MV-4-11 (cell line): ENCODE measurements at regions not wholly inside any gene's neighbourhood (a gene's known extent, or its start where the extent isn't known, plus 50 kb on each side); places are given as distances from the start of the nearest gene placed in this dataset.

Experiments
- DNase-seq: peaks from one replicate; lab custom pipeline; 2025; lab: John Stamatoyannopoulos, UW

- DNase-seq = no peak
Observed at GRCh38 chr2:204183608-204184007, 247.0 kb downstream of the ICOS start.

- no peak for DNase-seq
Observed at GRCh38 chr2:204184226-204184625, 247.7 kb downstream of the ICOS start.

- DNase-seq = no peak
Observed at GRCh38 chr2:204187229-204188083, 250.9 kb downstream of the ICOS start.

- DNase-seq = no peak
Observed at GRCh38 chr2:204191574-204191973, 255.0 kb downstream of the ICOS start.

- no peak for DNase-seq
Observed at GRCh38 chr2:204195498-204195897, 258.9 kb downstream of the ICOS start.

GRCh38 chr2:204197336-204198005 lies 260.9 kb downstream of the ICOS start:
- DNase-seq = no peak

GRCh38 chr2:204199357-204199756 lies 262.8 kb downstream of the ICOS start:
- no peak for DNase-seq

GRCh38 chr2:204201507-204201906 lies 264.9 kb downstream of the ICOS start:
- DNase-seq = no peak

- no peak for DNase-seq
Observed at GRCh38 chr2:204202253-204202652, 265.7 kb downstream of the ICOS start.

GRCh38 chr2:204203704-204204103 lies 267.1 kb downstream of the ICOS start:
- DNase-seq = no peak

- DNase-seq = no peak
Observed at GRCh38 chr2:204205082-204205481, 268.5 kb downstream of the ICOS start.

- DNase-seq = no peak
Observed at GRCh38 chr2:204205538-204205937, 269.0 kb downstream of the ICOS start.

GRCh38 chr2:204207866-204208265 lies 271.3 kb downstream of the ICOS start:
- no peak for DNase-seq

- no peak for DNase-seq
Observed at GRCh38 chr2:204213588-204213987, 277.0 kb downstream of the ICOS start.

- no peak for DNase-seq
Observed at GRCh38 chr2:204218040-204218439, 281.5 kb downstream of the ICOS start.

GRCh38 chr2:204219196-204219595 lies 282.6 kb downstream of the ICOS start:
- DNase-seq = no peak

- DNase-seq = no peak
Observed at GRCh38 chr2:204220896-204221295, 284.3 kb downstream of the ICOS start.

GRCh38 chr2:204223046-204223445 lies 286.5 kb downstream of the ICOS start:
- no peak for DNase-seq

GRCh38 chr2:204223544-204223943 lies 287.0 kb downstream of the ICOS start:
- no peak for DNase-seq

GRCh38 chr2:204225671-204226073 lies 289.1 kb downstream of the ICOS start:
- no peak for DNase-seq

GRCh38 chr2:204226305-204226880 lies 289.8 kb downstream of the ICOS start:
- no peak for DNase-seq

- DNase-seq = no peak
Observed at GRCh38 chr2:204228169-204228886, 291.8 kb downstream of the ICOS start.
